ENCODE measurements at regions not wholly inside any gene's neighbourhood (a gene's known extent, or its start where the extent isn't known, plus 50 kb on each side); places are given as distances from the start of the nearest gene placed in this dataset.

DNA sequence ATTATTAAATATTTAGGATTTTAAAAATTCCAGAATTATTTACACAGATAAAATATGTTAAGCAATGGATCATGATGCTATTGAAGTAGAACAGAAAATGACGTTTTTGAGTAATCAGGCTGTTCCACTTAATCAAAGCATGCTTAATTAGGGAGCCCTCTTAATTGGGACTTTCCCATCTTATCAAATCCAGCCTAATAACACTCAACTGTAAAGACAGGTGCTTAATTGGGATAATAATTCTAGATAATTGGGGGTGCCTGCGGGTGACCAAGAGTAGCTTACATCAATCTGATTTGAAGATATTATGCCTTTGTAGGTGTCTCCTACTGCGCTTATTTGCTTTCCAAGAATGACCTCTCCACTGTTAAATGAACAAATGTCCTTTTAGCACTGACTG is 742.2 kb upstream of the SLITRK6 start:
- no peaks in the 10 kb centered on the region for H3K27me3 ChIP-seq (ENCODE audit: insufficient read depth, low read length)
- H3K36me3 ChIP-seq (ENCODE audit: insufficient read depth, low read length), result no peaks in the 10 kb centered on the region
- H3K9me3 ChIP-seq (ENCODE audit: low read length), result no peaks in the 10 kb centered on the region
- H4K20me1 ChIP-seq (ENCODE audit: insufficient read depth, low read length), result no peaks in the 10 kb centered on the region
- H3K9ac ChIP-seq (ENCODE audit: low read length), result no peak overlapping the region
- TF ChIP-seq, protein P1, sequence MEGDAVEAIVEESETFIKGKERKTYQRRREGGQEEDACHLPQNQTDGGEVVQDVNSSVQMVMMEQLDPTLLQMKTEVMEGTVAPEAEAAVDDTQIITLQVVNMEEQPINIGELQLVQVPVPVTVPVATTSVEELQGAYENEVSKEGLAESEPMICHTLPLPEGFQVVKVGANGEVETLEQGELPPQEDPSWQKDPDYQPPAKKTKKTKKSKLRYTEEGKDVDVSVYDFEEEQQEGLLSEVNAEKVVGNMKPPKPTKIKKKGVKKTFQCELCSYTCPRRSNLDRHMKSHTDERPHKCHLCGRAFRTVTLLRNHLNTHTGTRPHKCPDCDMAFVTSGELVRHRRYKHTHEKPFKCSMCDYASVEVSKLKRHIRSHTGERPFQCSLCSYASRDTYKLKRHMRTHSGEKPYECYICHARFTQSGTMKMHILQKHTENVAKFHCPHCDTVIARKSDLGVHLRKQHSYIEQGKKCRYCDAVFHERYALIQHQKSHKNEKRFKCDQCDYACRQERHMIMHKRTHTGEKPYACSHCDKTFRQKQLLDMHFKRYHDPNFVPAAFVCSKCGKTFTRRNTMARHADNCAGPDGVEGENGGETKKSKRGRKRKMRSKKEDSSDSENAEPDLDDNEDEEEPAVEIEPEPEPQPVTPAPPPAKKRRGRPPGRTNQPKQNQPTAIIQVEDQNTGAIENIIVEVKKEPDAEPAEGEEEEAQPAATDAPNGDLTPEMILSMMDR (IDR thresholded peaks at IDR 0.05; ENCODE audit: low read length), result no peak
- TF ChIP-seq EZH2 (IDR thresholded peaks at IDR 0.05; ENCODE audit: borderline replicate concordance, low read length), result no peak
- H3K79me2 ChIP-seq (ENCODE audit: insufficient read depth, low read length), result no peaks in the 10 kb centered on the region
- H3K4me2 ChIP-seq (ENCODE audit: low read length), result no peak overlapping the region
- H3K4me1 ChIP-seq (ENCODE audit: insufficient read depth, low read length, severe bottlenecking), result no peaks in the 10 kb centered on the region
- no peak overlapping the region for H3K27ac ChIP-seq (ENCODE audit: low read depth, low read length, poor library complexity, severe bottlenecking)
- no peak overlapping the region for H2AFZ ChIP-seq (ENCODE audit: low read length)
- no peaks in the 10 kb centered on the region for H3F3A ChIP-seq (ENCODE audit: insufficient read depth, low read length)
- no peaks in the 10 kb centered on the region for H3K9me2 ChIP-seq (ENCODE audit: low read depth, low read length)
- no peak overlapping the region for H3K4me3 ChIP-seq (ENCODE audit: low read depth, low read length, poor library complexity, severe bottlenecking)

DNA sequence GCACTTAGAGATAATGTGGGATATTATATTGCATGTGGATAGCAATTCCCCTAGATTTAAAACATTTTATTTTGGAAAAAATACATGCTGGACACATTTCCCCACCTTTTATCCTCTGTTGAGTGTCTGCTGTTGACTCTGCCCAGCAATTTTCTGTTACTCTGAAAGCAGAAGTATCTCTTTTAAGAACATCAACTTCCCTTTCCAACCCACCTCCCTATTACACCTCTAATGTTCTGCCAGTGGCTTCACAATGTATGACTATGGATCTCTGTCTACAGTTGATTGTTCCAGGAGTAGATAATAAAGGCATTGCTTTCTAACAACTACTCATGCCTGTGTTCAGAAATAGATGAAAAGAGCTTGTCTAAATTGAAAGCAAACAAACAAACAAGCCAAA is 754.8 kb upstream of the SLITRK6 start:
- H3K36me3 ChIP-seq (ENCODE audit: insufficient read depth, low read length), result no peaks in the 10 kb centered on the region
- no peaks in the 10 kb centered on the region for H3F3A ChIP-seq (ENCODE audit: insufficient read depth, low read length)
- no peaks in the 10 kb centered on the region for H3K27me3 ChIP-seq (ENCODE audit: insufficient read depth, low read length)
- peak overlapping the region; percentile 41 for H3K27ac ChIP-seq (ENCODE audit: low read depth, low read length, poor library complexity, severe bottlenecking)
- TF ChIP-seq, protein P1 (IDR thresholded peaks at IDR 0.05; ENCODE audit: low read length), result no peak
- no peak for TF ChIP-seq EZH2 (IDR thresholded peaks at IDR 0.05; ENCODE audit: borderline replicate concordance, low read length)
- H2AFZ ChIP-seq (ENCODE audit: low read length), result no peak overlapping the region
- no peaks in the 10 kb centered on the region for H3K79me2 ChIP-seq (ENCODE audit: insufficient read depth, low read length)
- H3K4me1 ChIP-seq (ENCODE audit: insufficient read depth, low read length, severe bottlenecking), result peaks cover 31% of the 10 kb centered on the region
- H3K9me2 ChIP-seq (ENCODE audit: low read depth, low read length), result no peaks in the 10 kb centered on the region
- H3K9me3 ChIP-seq (ENCODE audit: low read length), result no peaks in the 10 kb centered on the region
- H3K4me3 ChIP-seq (ENCODE audit: low read depth, low read length, poor library complexity, severe bottlenecking), result no peak overlapping the region
- H4K20me1 ChIP-seq (ENCODE audit: insufficient read depth, low read length), result no peaks in the 10 kb centered on the region
- H3K4me2 ChIP-seq (ENCODE audit: low read length), result no peak overlapping the region; the same call in 1 of the 2 replicates
- no peak overlapping the region for H3K9ac ChIP-seq (ENCODE audit: low read length)

DNA sequence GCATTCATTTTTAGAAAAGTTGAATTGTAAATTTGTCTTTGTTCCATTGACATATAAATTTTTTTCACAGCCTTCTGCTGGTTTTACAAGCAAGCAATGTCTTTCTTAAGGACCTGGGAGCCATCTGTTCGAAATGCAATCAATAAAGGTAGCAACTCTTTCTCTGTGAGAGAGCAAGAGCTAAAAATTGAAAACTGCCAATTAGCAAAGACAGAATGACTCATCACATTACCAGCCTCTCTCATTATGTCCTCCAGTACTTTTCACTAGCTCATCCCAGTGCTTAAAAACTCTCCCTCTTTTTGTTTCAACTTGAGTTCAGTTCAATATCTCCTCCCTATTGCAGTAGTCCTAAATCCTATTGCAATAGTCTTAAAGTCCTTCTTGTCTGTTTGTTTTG is 760.7 kb upstream of the SLITRK6 start:
- Histone ChIP-seq H3K4me1 (ENCODE audit: insufficient read depth, low read length, severe bottlenecking) (no peaks in the 10 kb centered on the region), H3K27ac (ENCODE audit: low read depth, low read length, poor library complexity, severe bottlenecking) (no peak overlapping the region), H3K79me2 (ENCODE audit: insufficient read depth, low read length) (no peaks in the 10 kb centered on the region), H3K27me3 (ENCODE audit: insufficient read depth, low read length) (no peaks in the 10 kb centered on the region), H3K9me3 (ENCODE audit: low read length) (no peaks in the 10 kb centered on the region), H3K4me2 (ENCODE audit: low read length) (no peak overlapping the region), H4K20me1 (ENCODE audit: insufficient read depth, low read length) (no peaks in the 10 kb centered on the region), H3K9ac (ENCODE audit: low read length) (no peak overlapping the region), H3F3A (ENCODE audit: insufficient read depth, low read length) (no peaks in the 10 kb centered on the region), H3K9me2 (ENCODE audit: low read depth, low read length) (no peaks in the 10 kb centered on the region), H3K36me3 (ENCODE audit: insufficient read depth, low read length) (no peaks in the 10 kb centered on the region), H2AFZ (ENCODE audit: low read length) (no peak overlapping the region; the same call in 1 of the 2 replicates), H3K4me3 (ENCODE audit: low read depth, low read length, poor library complexity, severe bottlenecking) (no peak overlapping the region)
- TF ChIP-seq EZH2 (IDR thresholded peaks at IDR 0.05; ENCODE audit: borderline replicate concordance, low read length), result no peak
- TF ChIP-seq, protein P1 (IDR thresholded peaks at IDR 0.05; ENCODE audit: low read length), result no peak

Measured in OCI-LY1 (cell line).